ENCODE measurements at regions not wholly inside any gene's neighbourhood (a gene's known extent, or its start where the extent isn't known, plus 50 kb on each side); places are given as distances from the start of the nearest gene placed in this dataset.

DNA sequence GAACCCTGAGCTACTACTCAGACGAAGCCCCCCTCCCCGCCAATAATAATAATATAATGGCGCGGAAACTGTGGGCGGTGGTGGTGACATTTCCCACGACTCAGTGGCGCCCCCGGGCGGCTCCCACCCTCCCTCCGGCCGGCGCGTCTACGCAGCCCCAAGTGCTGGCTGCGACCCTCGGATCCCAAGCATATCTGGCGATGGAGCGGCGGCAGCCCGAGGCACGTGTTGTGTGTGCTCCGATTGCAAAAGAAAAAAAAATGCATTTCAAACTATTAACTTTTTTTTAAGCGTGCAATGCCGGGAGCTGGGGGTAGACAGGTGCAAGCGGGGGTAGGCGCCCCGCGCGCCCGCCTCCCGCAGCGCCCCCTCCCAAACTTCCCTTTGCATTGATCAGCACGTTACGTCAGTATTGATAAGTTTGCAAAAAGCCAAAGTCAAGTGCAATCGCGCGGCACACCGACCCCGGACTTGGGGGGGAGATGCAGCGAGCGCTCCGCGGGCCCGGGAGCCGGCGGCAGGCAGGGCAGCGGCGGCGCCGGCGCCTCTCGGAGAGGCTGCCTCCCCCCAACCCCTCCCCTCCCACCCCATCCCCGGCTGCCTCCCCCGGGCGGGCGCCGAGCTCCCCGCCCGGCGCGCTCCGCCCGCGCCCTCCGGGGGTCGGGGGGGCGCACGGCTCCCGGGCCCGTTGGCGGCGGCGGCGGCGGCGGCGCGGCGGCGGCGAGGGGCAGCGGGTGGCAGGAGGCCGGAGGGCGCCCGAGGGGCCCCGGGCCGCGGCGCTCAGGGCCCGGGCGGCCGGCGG, 113.1 kb upstream of the MYL2 start:
- Histone ChIP-seq H3K27ac (ENCODE audit: low read depth in 1 of 2, low read length in 1 of 2) (no peak overlapping the region), H3K4me3 (no peak overlapping the region), H3K4me1 (ENCODE audit: control insufficient read depth in 5 of 5, insufficient read depth in 5 of 5, low read length in 5 of 5) (peaks cover 0 to 14% (median 0%) of the 10 kb centered on the region in 5 donors), H3K27me3 (ENCODE audit: control insufficient read depth in 3 of 3, insufficient read depth in 3 of 3, low read length in 2 of 3) (peaks cover 34 to 81% (median 73%) of the 10 kb centered on the region in 3 donors), H3K9ac (ENCODE audit: insufficient read depth in 1 of 2, low read length in 2 of 2) (no peak overlapping the region), H3K36me3 (ENCODE audit: control insufficient read depth in 4 of 4, insufficient read depth in 4 of 4, low read length in 4 of 4) (no peaks in the 10 kb centered on the region), H3K9me3 (ENCODE audit: control insufficient read depth in 4 of 4, insufficient read depth in 3 of 4, low read length in 3 of 4) (peaks cover 0 to 7% (median 0%) of the 10 kb centered on the region in 4 donors)
- DNase-seq, result peak in 1 of 3 donors; percentile 19
- WGBS, 2 donors, result 1 to 2% methylated on average over 69 to 93 of the region's 93 CpGs
- ATAC-seq (ENCODE audit: insufficient read depth, low FRiP score), result no peak
- no peak for TF ChIP-seq CTCF (IDR thresholded peaks at IDR 0.05; ENCODE audit: control extremely low read depth, extremely low read depth)

DNA sequence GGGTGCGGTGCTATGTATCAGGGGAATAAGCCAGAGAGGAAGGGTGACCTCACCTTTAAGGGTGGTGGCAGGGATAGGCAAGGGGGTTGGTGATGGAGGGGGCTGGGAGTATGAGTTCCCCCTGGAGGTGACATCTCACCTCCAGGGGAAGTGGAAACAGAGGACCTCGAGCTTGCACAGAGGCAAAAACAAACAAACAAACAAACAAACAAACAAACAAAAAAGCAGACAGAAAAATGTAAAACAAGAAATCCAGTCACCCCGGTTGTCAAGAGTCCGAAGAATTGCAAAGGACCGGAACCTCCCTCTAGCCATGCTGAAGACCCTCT, 112.2 kb upstream of the MYL2 start:
- no peak for ATAC-seq (ENCODE audit: insufficient read depth, low FRiP score)
- H3K4me3 ChIP-seq, result no peak overlapping the region
- H3K4me1 ChIP-seq (ENCODE audit: control insufficient read depth in 5 of 5, insufficient read depth in 5 of 5, low read length in 5 of 5), result peaks cover 0 to 14% (median 0%) of the 10 kb centered on the region in 5 donors
- no peak for TF ChIP-seq CTCF (IDR thresholded peaks at IDR 0.05; ENCODE audit: control extremely low read depth, extremely low read depth)
- H3K9me3 ChIP-seq (ENCODE audit: control insufficient read depth in 4 of 4, insufficient read depth in 3 of 4, low read length in 3 of 4), result peaks cover 0 to 7% (median 0%) of the 10 kb centered on the region in 4 donors
- no peak overlapping the region for H3K9ac ChIP-seq (ENCODE audit: insufficient read depth in 1 of 2, low read length in 2 of 2)
- no peak overlapping the region for H3K27ac ChIP-seq (ENCODE audit: low read depth in 1 of 2, low read length in 1 of 2)
- WGBS, 2 donors, result 31 to 35% methylated on average over 5 of the region's 5 CpGs
- no peaks in the 10 kb centered on the region for H3K36me3 ChIP-seq (ENCODE audit: control insufficient read depth in 4 of 4, insufficient read depth in 4 of 4, low read length in 4 of 4)
- peaks cover 34 to 76% (median 69%) of the 10 kb centered on the region in 3 donors for H3K27me3 ChIP-seq (ENCODE audit: control insufficient read depth in 3 of 3, insufficient read depth in 3 of 3, low read length in 2 of 3)
- DNase-seq, result no peak

DNA sequence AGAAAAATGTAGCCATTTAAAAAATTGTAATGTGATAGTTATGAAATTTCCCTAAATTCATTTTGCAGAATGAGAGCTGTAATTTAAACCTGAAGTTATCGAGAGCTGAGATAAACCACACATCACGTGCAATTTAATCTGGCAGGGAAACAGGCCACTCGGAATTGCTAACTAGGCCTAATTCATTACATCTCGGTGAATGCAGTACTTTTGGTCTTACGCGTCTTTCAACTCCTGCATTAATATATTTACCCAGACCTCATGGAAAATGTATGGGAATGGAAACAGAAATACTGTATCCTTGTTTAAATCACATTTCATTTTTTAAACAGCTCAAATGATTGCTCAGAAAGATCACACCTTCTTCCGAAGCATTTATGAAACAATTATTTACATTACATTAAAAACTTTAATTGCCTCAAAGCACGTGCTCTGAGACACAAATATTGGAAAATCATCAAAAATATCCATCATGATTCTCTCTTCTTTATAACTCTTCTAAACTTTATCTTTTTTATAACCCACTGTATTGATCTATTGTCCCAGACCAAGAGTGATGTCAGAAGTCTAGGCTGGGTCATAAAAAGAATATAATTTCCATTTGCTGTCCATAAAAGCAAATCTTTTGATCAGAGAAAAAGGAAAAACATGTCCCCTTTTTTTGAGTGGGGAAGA, 111.7 kb upstream of the MYL2 start:
- Histone ChIP-seq H3K4me1 (ENCODE audit: control insufficient read depth in 5 of 5, insufficient read depth in 5 of 5, low read length in 5 of 5) (peaks cover 0 to 14% (median 0%) of the 10 kb centered on the region in 5 donors), H3K27me3 (ENCODE audit: control insufficient read depth in 3 of 3, insufficient read depth in 3 of 3, low read length in 2 of 3) (peaks cover 34 to 74% (median 64%) of the 10 kb centered on the region in 3 donors), H3K36me3 (ENCODE audit: control insufficient read depth in 4 of 4, insufficient read depth in 4 of 4, low read length in 4 of 4) (no peaks in the 10 kb centered on the region), H3K9me3 (ENCODE audit: control insufficient read depth in 4 of 4, insufficient read depth in 3 of 4, low read length in 3 of 4) (peaks cover 0 to 5% (median 0%) of the 10 kb centered on the region in 4 donors), H3K4me3 (no peak overlapping the region), H3K27ac (ENCODE audit: low read depth in 1 of 2, low read length in 1 of 2) (no peak overlapping the region), H3K9ac (ENCODE audit: insufficient read depth in 1 of 2, low read length in 2 of 2) (no peak overlapping the region)
- no peak for DNase-seq
- no peak for ATAC-seq (ENCODE audit: insufficient read depth, low FRiP score)
- WGBS, 2 donors, result 77 to 81% methylated on average over 8 of the region's 8 CpGs
- no peak for TF ChIP-seq CTCF (IDR thresholded peaks at IDR 0.05; ENCODE audit: control extremely low read depth, extremely low read depth)

Measured in lung (tissue), 11 donors.